SIG-M5 treated with dmso at 0.1 percent for 504 hours (cell line): ENCODE measurements at regions not wholly inside any gene's neighbourhood (a gene's known extent, or its start where the extent isn't known, plus 50 kb on each side); places are given as distances from the start of the nearest gene placed in this dataset.

Experiments
- DNase-seq: peaks from one replicate; lab custom pipeline; 2025; ENCODE audit not compliant: unreplicated experiment; lab: John Stamatoyannopoulos, UW

- no peak for DNase-seq
Observed at GRCh38 chr1:81034291-81034690, 766.4 kb upstream of the ADGRL2 start.

- no peak for DNase-seq
Observed at GRCh38 chr1:81032973-81033425, 767.7 kb upstream of the ADGRL2 start.

GRCh38 chr1:81032374-81032773, 768.4 kb upstream of the ADGRL2 start:
- no peak for DNase-seq

GRCh38 chr1:81030441-81030840, 770.3 kb upstream of the ADGRL2 start:
- DNase-seq, result no peak

- no peak for DNase-seq
Observed at GRCh38 chr1:81029266-81029665, 771.5 kb upstream of the ADGRL2 start.

- DNase-seq, result no peak
Observed at GRCh38 chr1:81023187-81023724, 777.5 kb upstream of the ADGRL2 start.

GRCh38 chr1:81021134-81021533, 779.6 kb upstream of the ADGRL2 start:
- no peak for DNase-seq

GRCh38 chr1:81020506-81020905, 780.2 kb upstream of the ADGRL2 start:
- DNase-seq, result no peak

GRCh38 chr1:81010126-81010525, 790.6 kb upstream of the ADGRL2 start:
- DNase-seq, result no peak

- no peak for DNase-seq
Observed at GRCh38 chr1:81008293-81008692, 792.4 kb upstream of the ADGRL2 start.

GRCh38 chr1:81007024-81007423, 793.7 kb upstream of the ADGRL2 start:
- DNase-seq, result peak; percentile 0

- no peak for DNase-seq
Observed at GRCh38 chr1:81006502-81006901, 794.2 kb upstream of the ADGRL2 start.

GRCh38 chr1:81004011-81004410, 796.7 kb upstream of the ADGRL2 start:
- no peak for DNase-seq

GRCh38 chr1:80994934-80995333, 805.8 kb upstream of the ADGRL2 start:
- DNase-seq, result no peak

GRCh38 chr1:80994038-80994437, 806.7 kb upstream of the ADGRL2 start:
- DNase-seq, result no peak

GRCh38 chr1:80993154-80993980, 807.4 kb upstream of the ADGRL2 start:
- no peak for DNase-seq

- DNase-seq, result no peak
Observed at GRCh38 chr1:80989455-80989854, 811.3 kb upstream of the ADGRL2 start.

GRCh38 chr1:80988926-80989325, 811.8 kb upstream of the ADGRL2 start:
- no peak for DNase-seq

GRCh38 chr1:80987824-80988223, 812.9 kb upstream of the ADGRL2 start:
- DNase-seq, result no peak

GRCh38 chr1:80987106-80987505, 813.6 kb upstream of the ADGRL2 start:
- no peak for DNase-seq

GRCh38 chr1:80982831-80983230, 817.9 kb upstream of the ADGRL2 start:
- DNase-seq, result no peak

GRCh38 chr1:80973101-80973500, 827.6 kb upstream of the ADGRL2 start:
- no peak for DNase-seq

GRCh38 chr1:80966266-80966665, 834.5 kb upstream of the ADGRL2 start:
- no peak for DNase-seq
